Heart left ventricle (tissue), 13 donors: ENCODE measurements at regions not wholly inside any gene's neighbourhood (a gene's known extent, or its start where the extent isn't known, plus 50 kb on each side); places are given as distances from the start of the nearest gene placed in this dataset.

Experiments used
- POLR2A ChIP-seq, 2 donors: fragments of 450-650 bp; IDR thresholded peaks; one replicate each; pipeline ENCODE4 v1.6.1; 2017; ENCODE audit warnings: antibody characterized with exemption in 2 of 2, mild to moderate bottlenecking in 2 of 2, moderate library complexity in 2 of 2
- TF ChIP-seq, protein P1 (sequence below), 12 donors: fragments of 200-600 bp; sonication (generic) in 4 of 12; IDR thresholded peaks; one replicate each; pipeline versions ENCODE4 v1.5.0 to v1.8.0; 2018 to 2022; ENCODE audit warnings: antibody characterized with exemption in 12 of 12, mild to moderate bottlenecking in 5 of 12
- donor health status: ischemic (EF 13 %, LVEDD 7.1; RV severe dilation, severe dysfunction).
- donor health status: DM: no; HTN: yes; CAD: no.
- donor health status: DM: no; HTN: no; CAD: no.
- donor health status: ischemic (EF 25% LVEDD 6.9; RV normal size, moderate dysfunction).
- donor health status: ischemic (EF 25% LVEDD 5.7; RV mildly dilated, moderate dysfunction).
- donor health status: ischemic (EF 35%, LVEDD 5.7; RV mildly dilated, moderate dysfunction).
- donor health status: nonischemic (EF 11% LVEDD 7.7; RV severe dilation, severe dysfunction).
- donor health status: DM: yes; HTN: yes; CAD: no.
- donor health status: PGD.
- donor health status: ischemic (EF 29% LVEDD 5.4; RV normal size, mild dysfunction).
- donor health status: nonischemic (EF 23%, LVEDD 6.1; RV moderate dilation, normal function).

DNA sequence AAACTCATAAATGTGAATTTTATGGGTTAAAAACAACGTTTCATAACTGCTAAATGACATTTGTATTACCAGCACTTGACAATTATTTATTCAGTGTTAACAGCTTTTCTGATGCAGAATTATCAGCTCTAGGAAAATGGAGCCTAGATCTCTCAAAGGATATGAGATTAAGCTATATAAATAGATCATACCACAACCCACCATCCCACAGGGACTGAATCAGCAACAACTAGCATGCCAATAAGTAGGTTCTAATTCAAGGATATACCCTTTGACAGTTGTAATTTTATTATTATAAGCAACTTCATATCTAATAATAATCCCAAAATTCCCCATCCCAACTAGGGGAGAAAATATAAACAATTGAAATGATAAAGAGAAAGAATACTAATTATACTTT lies 275.4 kb upstream of the RGS18 start:
- TF ChIP-seq, protein P1, sequence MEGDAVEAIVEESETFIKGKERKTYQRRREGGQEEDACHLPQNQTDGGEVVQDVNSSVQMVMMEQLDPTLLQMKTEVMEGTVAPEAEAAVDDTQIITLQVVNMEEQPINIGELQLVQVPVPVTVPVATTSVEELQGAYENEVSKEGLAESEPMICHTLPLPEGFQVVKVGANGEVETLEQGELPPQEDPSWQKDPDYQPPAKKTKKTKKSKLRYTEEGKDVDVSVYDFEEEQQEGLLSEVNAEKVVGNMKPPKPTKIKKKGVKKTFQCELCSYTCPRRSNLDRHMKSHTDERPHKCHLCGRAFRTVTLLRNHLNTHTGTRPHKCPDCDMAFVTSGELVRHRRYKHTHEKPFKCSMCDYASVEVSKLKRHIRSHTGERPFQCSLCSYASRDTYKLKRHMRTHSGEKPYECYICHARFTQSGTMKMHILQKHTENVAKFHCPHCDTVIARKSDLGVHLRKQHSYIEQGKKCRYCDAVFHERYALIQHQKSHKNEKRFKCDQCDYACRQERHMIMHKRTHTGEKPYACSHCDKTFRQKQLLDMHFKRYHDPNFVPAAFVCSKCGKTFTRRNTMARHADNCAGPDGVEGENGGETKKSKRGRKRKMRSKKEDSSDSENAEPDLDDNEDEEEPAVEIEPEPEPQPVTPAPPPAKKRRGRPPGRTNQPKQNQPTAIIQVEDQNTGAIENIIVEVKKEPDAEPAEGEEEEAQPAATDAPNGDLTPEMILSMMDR (IDR thresholded peaks at IDR 0.05) = no peak
- TF ChIP-seq POLR2A (IDR thresholded peaks at IDR 0.05) = no peak
